NOMO-1 (cell line): ENCODE measurements at regions not wholly inside any gene's neighbourhood (a gene's known extent, or its start where the extent isn't known, plus 50 kb on each side); places are given as distances from the start of the nearest gene placed in this dataset.
"Not testable (repeated sequence)": the region's sequence is repeated elsewhere in the genome, so short reads cannot be mapped to it uniquely, and the experiment has no call there.

Experiments used
- DNase-seq, 2 experiments: peaks; one replicate each; lab custom pipeline; 2025; ENCODE audit not compliant: unreplicated experiment in 2 of 2; lab: John Stamatoyannopoulos, UW

DNA sequence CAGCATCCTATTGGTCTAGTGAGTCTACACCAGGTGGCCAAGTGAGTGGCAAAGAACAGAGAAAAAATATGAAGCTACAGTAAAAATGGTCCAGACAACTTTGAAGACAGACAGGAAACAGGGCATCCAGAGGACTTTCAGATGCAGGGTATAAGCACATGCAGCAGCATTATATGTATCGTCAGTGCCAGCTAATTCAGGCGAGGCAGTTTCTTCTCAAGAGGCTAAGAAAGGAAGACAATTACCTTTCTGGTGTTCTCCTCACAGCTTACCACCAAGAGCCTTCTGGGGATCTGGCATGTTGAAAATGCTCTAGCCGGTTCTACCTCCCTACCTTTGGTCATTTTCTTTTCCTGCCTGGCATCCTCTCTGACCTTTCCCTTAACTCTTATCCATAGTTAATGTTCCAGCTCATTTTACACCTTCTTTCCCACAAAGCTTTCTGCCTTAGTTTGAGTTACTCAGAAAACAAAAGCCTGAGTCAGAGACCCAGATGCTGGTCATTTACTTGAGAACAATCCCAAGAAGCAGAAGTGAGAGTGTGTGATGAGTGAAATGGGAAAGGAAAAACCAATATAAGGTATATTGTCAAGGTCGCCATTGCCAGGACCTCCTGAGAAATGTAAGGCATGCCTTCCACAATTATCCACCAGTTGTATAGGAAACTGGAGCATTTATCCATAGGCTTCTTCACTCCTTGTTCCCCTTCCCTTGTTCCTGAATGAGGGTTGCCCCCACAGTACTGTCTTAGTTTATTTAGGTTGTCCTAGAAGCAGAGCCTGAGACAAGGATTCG is 444.1 kb downstream of the PLPP3 start:
- no peak for DNase-seq

DNA sequence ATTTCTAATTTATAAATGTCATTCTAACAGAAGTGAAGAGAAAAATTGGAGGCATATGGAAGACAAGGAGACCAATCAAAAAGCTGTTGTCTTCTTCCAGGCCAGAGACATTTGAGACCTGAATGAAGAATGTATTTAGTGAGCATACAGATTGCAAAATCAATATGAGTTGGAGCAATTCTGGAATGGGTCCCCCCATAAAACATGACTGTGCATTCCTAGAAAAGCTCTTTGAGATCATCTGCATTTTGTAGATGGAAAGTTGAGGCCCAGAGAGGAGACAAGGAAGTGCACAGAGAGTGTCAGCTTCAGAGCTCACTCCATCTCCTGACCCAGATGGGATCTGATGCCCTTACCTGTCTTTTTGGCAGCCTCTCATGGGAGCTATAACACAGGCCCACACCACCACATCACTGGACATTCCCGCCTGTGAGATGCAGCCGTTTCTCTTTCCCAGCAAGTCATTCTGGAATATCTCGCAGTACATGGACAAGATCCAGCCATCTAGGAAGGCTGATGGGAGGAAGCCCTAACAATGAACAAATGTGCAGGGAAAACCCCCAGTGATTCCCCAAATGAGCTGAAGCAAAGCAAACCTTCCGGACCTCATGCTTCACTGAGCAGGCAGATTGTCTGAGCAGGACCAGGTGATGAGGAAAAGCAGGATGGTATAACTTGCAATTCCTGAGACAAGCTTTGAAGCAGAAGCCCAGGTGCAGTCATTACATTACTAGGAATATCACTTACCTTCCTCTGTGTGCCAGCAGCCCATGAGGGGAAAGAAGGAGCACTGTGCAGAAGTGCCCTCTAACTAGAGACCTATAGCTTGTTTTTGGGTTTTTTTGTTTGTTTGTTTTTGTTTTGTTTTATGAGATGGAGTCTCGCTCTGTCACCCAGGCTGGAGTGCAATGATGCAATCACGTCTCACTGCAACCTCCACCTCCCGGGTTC is 445.6 kb downstream of the PLPP3 start:
- DNase-seq, result no peak

GRCh38 chr1:56132520-56132919 is 446.8 kb downstream of the PLPP3 start:
- no peak for DNase-seq

GRCh38 chr1:56129837-56130236 is 449.5 kb downstream of the PLPP3 start:
- DNase-seq, result no peak

DNA sequence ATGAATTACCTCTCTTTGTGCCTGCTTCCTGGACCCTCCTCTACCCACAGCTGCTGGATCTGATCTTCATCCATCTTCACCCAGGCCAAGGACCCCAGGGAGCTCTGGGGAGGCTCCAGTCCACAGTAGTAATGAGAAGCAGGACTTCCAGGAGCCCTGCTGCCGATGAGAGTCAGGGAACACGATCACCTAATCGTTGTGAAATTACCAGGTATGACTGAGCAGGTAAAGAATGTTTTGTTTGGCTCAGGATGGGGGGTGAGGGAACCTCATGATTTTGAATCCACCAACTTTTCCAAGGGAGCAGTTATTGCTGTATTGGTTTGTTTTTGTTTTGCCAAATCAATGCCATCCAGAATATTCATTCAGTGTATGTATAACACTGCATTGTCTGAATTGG is 454.0 kb downstream of the PLPP3 start:
- DNase-seq, result no peak

DNA sequence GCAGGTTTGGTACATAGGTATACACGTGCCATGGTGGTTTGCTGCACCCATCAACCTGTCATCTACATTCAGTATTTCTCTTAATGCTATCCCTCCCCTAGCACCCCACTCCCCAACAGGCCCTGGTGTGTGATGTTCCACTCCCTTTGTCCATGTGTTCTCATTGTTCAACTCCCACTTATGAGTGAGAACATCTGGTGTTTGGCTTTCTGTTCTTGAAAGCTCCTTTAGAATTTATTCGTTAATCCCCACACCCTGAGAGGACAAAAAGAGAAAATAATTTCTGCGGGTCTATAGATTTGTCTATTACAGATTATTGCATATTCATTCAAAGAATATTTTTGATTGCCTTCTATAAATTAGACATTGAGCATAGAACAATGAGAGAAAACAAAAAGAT is 455.5 kb downstream of the PLPP3 start:
- no peak for DNase-seq

GRCh38 chr1:56123421-56123820 is 455.9 kb downstream of the PLPP3 start:
- no peak for DNase-seq

- no peak for DNase-seq
Measured at GRCh38 chr1:56120021-56120420, 459.3 kb downstream of the PLPP3 start.

GRCh38 chr1:56118676-56119075 is 460.7 kb downstream of the PLPP3 start:
- not testable (repeated sequence) for DNase-seq

- DNase-seq, result no peak
Measured at GRCh38 chr1:56115701-56116100, 463.7 kb downstream of the PLPP3 start.

GRCh38 chr1:56113679-56114078 is 465.7 kb downstream of the PLPP3 start:
- no peak for DNase-seq

DNA sequence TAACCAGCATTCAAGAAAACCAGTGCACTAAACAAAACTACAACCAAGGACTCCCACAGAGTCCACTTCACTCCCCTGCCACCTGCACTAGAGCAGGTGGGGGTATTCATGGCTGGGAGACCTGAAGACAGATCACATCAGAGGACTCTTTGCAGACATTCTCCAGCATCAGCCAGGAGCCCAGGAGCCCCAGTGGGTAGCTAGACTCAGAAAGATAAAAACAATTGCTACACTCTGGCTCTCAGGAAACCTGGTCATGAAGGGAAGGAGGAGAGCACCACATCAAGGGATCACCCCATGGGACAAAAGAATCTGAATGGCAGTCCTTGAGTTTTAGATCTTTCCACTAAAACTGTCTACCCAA is 472.1 kb downstream of the PLPP3 start:
- DNase-seq, result no peak

DNA sequence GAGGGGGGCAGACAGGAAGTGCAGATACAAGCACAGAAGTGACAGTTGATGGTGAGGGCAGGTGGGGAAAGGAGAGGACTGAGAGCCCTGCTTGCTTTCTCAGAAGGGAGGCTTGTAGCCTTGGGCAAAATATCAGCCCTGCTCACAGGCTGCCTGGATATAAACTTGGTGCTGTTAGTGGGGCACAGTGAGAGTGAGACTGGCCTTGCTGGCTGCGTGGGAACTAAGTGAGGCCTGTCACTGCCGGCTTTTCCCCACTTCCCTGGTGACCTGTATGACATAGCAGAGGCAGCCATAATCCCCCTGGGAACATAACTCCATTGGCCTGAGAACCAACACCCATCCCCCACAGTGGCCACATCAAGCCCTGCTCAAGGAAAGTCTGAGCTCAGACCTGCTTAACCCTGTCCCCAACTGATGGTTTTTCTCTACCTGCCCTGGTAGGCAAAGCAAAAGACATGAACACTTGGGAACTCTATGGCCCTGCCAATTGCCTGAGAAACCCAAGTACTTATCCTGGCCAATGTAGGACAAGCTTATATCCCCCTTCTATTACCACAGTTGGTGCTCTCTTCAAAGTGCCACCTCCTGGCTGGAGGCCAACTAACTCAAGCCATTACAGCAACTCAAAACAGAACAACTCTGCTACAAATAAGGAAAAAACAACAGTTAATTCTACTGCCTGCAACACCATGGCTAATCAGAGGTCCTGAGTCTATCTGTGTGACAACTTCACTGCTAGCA is 472.7 kb downstream of the PLPP3 start:
- DNase-seq, result no peak

GRCh38 chr1:56105397-56105796 is 474.0 kb downstream of the PLPP3 start:
- no peak for DNase-seq

- no peak for DNase-seq
Measured at GRCh38 chr1:56099766-56100265, 479.5 kb downstream of the PLPP3 start.

DNA sequence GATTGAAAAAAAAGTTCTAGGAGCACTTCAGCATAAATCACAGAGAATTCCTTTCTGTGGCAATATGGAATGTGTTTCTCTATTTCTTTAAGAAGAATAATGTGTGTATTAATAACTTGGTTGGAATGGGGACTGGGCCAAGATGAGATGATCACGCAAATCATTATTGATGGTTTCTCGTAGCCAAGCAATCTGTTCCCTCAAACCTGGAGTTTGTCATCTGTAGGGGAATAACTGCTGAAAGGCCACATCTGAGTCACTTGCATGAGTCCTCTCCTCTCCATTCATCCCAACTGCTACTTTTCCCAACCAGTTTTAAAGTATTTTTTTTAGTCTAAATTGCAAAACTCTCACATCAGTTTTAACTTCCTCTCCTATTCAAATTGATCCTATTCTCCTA is 480.4 kb downstream of the PLPP3 start:
- DNase-seq, result no peak

DNA sequence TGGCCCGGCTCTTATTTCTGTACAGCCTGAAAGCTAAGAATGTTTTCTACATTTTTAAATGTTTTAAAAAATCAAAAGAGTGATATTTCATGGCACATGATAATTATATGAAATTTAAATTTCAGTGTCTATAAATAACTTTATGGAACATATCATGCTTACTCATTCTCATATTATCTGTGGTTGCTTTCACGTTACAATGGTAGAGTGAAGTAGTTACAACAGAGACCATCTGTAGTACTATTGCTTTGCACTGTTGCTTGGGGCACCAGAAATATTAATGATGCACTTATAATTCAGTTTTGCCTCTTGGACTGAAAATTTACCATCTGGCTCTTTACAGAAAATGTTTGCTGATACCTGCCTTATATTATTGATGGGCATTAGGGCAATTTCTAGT is 481.6 kb downstream of the PLPP3 start:
- DNase-seq, result no peak

DNA sequence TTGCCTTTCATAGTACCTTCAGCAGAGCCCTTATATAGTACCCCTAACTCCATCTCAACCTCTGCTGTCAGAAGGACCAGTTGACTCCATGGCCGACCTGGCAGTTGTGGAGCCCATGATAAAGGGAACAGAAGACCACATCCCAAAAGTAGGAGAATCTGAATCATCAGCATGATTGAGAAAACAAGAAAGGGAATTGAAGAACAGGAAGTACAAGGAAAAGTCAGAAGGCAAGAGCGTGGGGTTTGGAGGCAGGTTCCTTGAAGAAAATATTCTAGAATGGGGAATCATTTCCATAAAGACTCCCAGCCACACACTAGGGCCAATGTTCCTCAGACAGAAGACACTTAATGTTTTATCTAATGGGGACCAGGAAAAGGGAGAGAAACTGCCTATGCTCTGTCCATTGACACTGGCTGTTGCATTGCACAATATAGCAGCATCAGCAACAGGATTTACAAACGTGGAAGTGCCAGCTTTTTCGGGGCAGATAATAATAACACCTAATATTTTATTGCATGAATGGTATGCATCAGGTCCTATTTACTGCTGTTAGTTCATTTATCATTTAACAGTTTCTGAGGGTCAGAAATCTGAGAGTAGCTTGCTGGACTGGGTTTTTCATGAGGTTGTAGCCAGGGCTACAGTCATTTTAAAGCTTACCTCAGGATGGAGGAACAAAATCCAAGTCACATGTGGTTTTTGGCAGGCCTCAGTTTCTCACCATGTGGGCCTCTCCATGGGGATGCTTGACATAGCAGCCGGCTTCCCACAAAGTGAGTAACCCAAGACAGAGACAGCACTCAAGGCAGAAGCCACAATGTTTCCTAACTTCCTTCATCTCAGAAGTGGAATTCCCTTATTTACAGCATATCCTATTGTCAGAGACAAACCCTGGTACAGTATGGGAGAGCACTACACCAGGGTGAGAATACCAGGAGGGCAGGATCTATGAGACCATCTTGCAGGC is 483.4 kb downstream of the PLPP3 start:
- no peak for DNase-seq

- DNase-seq, result no peak
Measured at GRCh38 chr1:56094168-56094567, 485.2 kb downstream of the PLPP3 start.
